ENCODE measurements at regions not wholly inside any gene's neighbourhood (a gene's known extent, or its start where the extent isn't known, plus 50 kb on each side); places are given as distances from the start of the nearest gene placed in this dataset.

DNA sequence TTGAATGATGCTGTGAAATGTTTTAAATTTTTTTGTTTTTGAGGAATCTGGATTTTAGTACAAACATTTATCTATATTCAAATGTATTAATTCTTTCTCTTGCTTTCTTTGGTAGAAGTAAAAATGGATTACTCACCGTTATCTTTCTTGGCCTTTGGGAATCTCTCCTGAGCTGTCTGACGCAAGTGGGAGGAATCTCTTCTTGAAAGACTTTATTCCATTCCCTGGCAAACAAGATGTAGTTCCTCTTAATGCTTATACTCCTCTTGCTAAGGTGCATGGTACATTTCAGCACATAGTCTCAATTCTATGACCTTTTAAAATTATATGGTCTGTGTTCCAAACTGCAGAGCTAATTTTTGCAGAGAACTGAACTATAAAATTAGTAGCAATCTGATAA lies 246.2 kb upstream of the SLC10A2 start:
- TF ChIP-seq, protein P1, sequence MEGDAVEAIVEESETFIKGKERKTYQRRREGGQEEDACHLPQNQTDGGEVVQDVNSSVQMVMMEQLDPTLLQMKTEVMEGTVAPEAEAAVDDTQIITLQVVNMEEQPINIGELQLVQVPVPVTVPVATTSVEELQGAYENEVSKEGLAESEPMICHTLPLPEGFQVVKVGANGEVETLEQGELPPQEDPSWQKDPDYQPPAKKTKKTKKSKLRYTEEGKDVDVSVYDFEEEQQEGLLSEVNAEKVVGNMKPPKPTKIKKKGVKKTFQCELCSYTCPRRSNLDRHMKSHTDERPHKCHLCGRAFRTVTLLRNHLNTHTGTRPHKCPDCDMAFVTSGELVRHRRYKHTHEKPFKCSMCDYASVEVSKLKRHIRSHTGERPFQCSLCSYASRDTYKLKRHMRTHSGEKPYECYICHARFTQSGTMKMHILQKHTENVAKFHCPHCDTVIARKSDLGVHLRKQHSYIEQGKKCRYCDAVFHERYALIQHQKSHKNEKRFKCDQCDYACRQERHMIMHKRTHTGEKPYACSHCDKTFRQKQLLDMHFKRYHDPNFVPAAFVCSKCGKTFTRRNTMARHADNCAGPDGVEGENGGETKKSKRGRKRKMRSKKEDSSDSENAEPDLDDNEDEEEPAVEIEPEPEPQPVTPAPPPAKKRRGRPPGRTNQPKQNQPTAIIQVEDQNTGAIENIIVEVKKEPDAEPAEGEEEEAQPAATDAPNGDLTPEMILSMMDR (IDR thresholded peaks at IDR 0.05 in 2 of 3, conservative IDR thresholded peaks at IDR 0.05 in 1 of 3; ENCODE audit: borderline replicate concordance in 1 of 3, insufficient read depth in 1 of 3, low read depth in 2 of 3, low read length in 2 of 3) = no peak
- TF ChIP-seq SP1 (IDR thresholded peaks at IDR 0.05; ENCODE audit: low read depth) = no peak
- TF ChIP-seq JUND (IDR thresholded peaks at IDR 0.05) = no peak
- TF ChIP-seq EZH2phosphoT487 (IDR thresholded peaks at IDR 0.05; ENCODE audit: borderline replicate concordance) = no peak
- TF ChIP-seq, protein P2, sequence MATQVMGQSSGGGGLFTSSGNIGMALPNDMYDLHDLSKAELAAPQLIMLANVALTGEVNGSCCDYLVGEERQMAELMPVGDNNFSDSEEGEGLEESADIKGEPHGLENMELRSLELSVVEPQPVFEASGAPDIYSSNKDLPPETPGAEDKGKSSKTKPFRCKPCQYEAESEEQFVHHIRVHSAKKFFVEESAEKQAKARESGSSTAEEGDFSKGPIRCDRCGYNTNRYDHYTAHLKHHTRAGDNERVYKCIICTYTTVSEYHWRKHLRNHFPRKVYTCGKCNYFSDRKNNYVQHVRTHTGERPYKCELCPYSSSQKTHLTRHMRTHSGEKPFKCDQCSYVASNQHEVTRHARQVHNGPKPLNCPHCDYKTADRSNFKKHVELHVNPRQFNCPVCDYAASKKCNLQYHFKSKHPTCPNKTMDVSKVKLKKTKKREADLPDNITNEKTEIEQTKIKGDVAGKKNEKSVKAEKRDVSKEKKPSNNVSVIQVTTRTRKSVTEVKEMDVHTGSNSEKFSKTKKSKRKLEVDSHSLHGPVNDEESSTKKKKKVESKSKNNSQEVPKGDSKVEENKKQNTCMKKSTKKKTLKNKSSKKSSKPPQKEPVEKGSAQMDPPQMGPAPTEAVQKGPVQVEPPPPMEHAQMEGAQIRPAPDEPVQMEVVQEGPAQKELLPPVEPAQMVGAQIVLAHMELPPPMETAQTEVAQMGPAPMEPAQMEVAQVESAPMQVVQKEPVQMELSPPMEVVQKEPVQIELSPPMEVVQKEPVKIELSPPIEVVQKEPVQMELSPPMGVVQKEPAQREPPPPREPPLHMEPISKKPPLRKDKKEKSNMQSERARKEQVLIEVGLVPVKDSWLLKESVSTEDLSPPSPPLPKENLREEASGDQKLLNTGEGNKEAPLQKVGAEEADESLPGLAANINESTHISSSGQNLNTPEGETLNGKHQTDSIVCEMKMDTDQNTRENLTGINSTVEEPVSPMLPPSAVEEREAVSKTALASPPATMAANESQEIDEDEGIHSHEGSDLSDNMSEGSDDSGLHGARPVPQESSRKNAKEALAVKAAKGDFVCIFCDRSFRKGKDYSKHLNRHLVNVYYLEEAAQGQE (IDR thresholded peaks at IDR 0.05; ENCODE audit: low read depth) = no peak
- TF ChIP-seq RAD21 (IDR thresholded peaks at IDR 0.05; ENCODE audit: low read depth) = no peak
- TF ChIP-seq POLR2A (IDR thresholded peaks at IDR 0.05; ENCODE audit: borderline replicate concordance, extremely low read depth, insufficient read depth, insufficient read length) = no peak
- no peak for TF ChIP-seq EZH2 (IDR thresholded peaks at IDR 0.05)
- TF ChIP-seq ZNF274 (IDR thresholded peaks at IDR 0.05; ENCODE audit: low read depth, low read length) = no peak
- TF ChIP-seq SRF (IDR thresholded peaks at IDR 0.05; ENCODE audit: low read depth) = no peak
- TF ChIP-seq POLR2AphosphoS5 (IDR thresholded peaks at IDR 0.05; ENCODE audit: low read depth, low read length) = no peak
- TF ChIP-seq, protein P3, sequence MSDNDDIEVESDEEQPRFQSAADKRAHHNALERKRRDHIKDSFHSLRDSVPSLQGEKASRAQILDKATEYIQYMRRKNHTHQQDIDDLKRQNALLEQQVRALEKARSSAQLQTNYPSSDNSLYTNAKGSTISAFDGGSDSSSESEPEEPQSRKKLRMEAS (IDR thresholded peaks at IDR 0.05) = no peak
- TF ChIP-seq SIN3A (IDR thresholded peaks at IDR 0.05; ENCODE audit: low read depth) = no peak

Measured in HCT116 (cell line).